ENCODE measurements at regions not wholly inside any gene's neighbourhood (a gene's known extent, or its start where the extent isn't known, plus 50 kb on each side); places are given as distances from the start of the nearest gene placed in this dataset.

DNA sequence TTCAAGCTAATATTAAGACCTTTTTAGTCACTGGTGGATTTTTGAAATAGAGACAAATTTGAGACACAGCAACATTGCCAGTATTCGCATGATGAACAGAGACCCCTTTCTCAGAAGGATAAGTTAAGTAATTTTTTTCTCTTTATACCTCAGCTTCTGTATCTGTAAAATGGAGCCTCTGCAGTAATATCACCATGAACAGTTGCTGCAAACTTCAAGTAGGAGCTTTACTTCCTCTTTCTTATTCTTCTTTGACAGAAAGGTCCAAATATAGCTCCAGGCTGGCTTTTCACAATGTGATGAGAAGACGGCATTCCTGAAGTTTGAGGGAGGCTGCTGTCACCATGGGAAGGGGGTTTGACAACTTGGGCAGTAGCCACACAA is 158.7 kb downstream of the TDRD15 start:
- no peak for TF ChIP-seq TAF1 (IDR thresholded peaks at IDR 0.05; ENCODE audit: borderline replicate concordance, insufficient read depth, low read length)
- TF ChIP-seq, protein P1, sequence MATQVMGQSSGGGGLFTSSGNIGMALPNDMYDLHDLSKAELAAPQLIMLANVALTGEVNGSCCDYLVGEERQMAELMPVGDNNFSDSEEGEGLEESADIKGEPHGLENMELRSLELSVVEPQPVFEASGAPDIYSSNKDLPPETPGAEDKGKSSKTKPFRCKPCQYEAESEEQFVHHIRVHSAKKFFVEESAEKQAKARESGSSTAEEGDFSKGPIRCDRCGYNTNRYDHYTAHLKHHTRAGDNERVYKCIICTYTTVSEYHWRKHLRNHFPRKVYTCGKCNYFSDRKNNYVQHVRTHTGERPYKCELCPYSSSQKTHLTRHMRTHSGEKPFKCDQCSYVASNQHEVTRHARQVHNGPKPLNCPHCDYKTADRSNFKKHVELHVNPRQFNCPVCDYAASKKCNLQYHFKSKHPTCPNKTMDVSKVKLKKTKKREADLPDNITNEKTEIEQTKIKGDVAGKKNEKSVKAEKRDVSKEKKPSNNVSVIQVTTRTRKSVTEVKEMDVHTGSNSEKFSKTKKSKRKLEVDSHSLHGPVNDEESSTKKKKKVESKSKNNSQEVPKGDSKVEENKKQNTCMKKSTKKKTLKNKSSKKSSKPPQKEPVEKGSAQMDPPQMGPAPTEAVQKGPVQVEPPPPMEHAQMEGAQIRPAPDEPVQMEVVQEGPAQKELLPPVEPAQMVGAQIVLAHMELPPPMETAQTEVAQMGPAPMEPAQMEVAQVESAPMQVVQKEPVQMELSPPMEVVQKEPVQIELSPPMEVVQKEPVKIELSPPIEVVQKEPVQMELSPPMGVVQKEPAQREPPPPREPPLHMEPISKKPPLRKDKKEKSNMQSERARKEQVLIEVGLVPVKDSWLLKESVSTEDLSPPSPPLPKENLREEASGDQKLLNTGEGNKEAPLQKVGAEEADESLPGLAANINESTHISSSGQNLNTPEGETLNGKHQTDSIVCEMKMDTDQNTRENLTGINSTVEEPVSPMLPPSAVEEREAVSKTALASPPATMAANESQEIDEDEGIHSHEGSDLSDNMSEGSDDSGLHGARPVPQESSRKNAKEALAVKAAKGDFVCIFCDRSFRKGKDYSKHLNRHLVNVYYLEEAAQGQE (IDR thresholded peaks at IDR 0.05; ENCODE audit: insufficient read depth in 1 of 2, low read depth in 2 of 2, low read length in 2 of 2), result no peak
- no peak for TF ChIP-seq POLR2AphosphoS5 (IDR thresholded peaks at IDR 0.05; ENCODE audit: low read depth, low read length)
- TF ChIP-seq SIN3A (IDR thresholded peaks at IDR 0.05; ENCODE audit: borderline replicate concordance, insufficient read depth, low read length), result no peak

Measured in PFSK-1 (cell line).